ENCODE measurements at regions not wholly inside any gene's neighbourhood (a gene's known extent, or its start where the extent isn't known, plus 50 kb on each side); places are given as distances from the start of the nearest gene placed in this dataset.

- BruUV-seq (replicated peaks), result no TSS peak
- no peak overlapping the region for H3K4me3 Mint-ChIP-seq (ENCODE audit: unreplicated experiment)
- TF ChIP-seq, protein P1, sequence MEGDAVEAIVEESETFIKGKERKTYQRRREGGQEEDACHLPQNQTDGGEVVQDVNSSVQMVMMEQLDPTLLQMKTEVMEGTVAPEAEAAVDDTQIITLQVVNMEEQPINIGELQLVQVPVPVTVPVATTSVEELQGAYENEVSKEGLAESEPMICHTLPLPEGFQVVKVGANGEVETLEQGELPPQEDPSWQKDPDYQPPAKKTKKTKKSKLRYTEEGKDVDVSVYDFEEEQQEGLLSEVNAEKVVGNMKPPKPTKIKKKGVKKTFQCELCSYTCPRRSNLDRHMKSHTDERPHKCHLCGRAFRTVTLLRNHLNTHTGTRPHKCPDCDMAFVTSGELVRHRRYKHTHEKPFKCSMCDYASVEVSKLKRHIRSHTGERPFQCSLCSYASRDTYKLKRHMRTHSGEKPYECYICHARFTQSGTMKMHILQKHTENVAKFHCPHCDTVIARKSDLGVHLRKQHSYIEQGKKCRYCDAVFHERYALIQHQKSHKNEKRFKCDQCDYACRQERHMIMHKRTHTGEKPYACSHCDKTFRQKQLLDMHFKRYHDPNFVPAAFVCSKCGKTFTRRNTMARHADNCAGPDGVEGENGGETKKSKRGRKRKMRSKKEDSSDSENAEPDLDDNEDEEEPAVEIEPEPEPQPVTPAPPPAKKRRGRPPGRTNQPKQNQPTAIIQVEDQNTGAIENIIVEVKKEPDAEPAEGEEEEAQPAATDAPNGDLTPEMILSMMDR (IDR thresholded peaks at IDR 0.05; ENCODE audit: unreplicated experiment), result no peak
- H3K4me1 Mint-ChIP-seq (ENCODE audit: insufficient read depth, unreplicated experiment), result peaks cover 7% of the 10 kb centered on the region
- no peak for DNase-seq (ENCODE audit: unreplicated experiment)
- H3K36me3 Mint-ChIP-seq (ENCODE audit: insufficient read depth, unreplicated experiment), result no peaks in the 10 kb centered on the region
- intact Hi-C loops (cut with micrococcal nuclease), result no loop called here
- no peaks in the 10 kb centered on the region for H3K9me3 Mint-ChIP-seq (ENCODE audit: unreplicated experiment)
- no peak overlapping the region for H3K27ac Mint-ChIP-seq (ENCODE audit: low read depth, unreplicated experiment)
- no peaks in the 10 kb centered on the region for H3K27me3 Mint-ChIP-seq (ENCODE audit: insufficient read depth, unreplicated experiment)
- ChIA-PET POLR2A (interaction anchor here (0.7 to 1.0 kb wide), 2 partner anchors 12 to 147 kb away, joined by 3 read pairs; no protein-coding TSS in a partner anchor), CTCF (interaction anchor here (0.6 kb wide), 1 partner anchor 13 kb away, joined by 3 read pairs; no protein-coding TSS in a partner anchor)
Measured at GRCh38 chr4:108320061-108320460, 151.3 kb upstream of the LEF1 start.

GRCh38 chr4:108317377-108317776 is 148.6 kb upstream of the LEF1 start:
- H3K36me3 Mint-ChIP-seq (ENCODE audit: insufficient read depth, unreplicated experiment), result no peaks in the 10 kb centered on the region
- peaks cover 7% of the 10 kb centered on the region for H3K4me1 Mint-ChIP-seq (ENCODE audit: insufficient read depth, unreplicated experiment)
- DNase-seq (ENCODE audit: unreplicated experiment), result no peak
- POLR2A ChIA-PET, result no interaction called here
- intact Hi-C loops (cut with micrococcal nuclease), result no loop called here
- no peak overlapping the region for H3K4me3 Mint-ChIP-seq (ENCODE audit: unreplicated experiment)
- H3K27ac Mint-ChIP-seq (ENCODE audit: low read depth, unreplicated experiment), result no peak overlapping the region
- BruUV-seq (replicated peaks), result no TSS peak
- CTCF ChIA-PET, result no interaction called here
- no peaks in the 10 kb centered on the region for H3K27me3 Mint-ChIP-seq (ENCODE audit: insufficient read depth, unreplicated experiment)
- H3K9me3 Mint-ChIP-seq (ENCODE audit: unreplicated experiment), result no peaks in the 10 kb centered on the region
- TF ChIP-seq, protein P1 (IDR thresholded peaks at IDR 0.05; ENCODE audit: unreplicated experiment), result no peak

DNA sequence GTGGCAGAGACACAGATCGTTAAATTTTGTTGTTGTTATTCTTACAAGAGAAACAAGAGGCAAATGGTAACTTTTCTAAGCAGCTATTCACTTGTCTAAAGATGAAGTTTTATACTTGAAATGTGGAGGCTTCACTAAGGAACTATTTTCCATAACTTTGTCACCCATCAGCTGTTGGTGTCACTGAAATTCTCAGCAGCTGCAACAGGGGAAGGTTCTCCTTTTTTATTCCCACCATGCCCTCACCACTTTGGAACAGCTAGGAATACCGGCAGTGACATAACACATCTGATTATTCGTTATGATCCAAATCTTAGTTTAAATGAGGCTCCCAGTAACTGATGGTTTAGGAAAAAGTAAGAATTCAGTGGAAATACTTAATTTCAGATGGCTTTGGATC is 147.0 kb upstream of the LEF1 start:
- no peaks in the 10 kb centered on the region for H3K27me3 Mint-ChIP-seq (ENCODE audit: insufficient read depth, unreplicated experiment)
- TF ChIP-seq, protein P1 (IDR thresholded peaks at IDR 0.05; ENCODE audit: unreplicated experiment), result no peak
- POLR2A ChIA-PET, result no interaction called here

GRCh38 chr4:108314900-108315589 is 146.3 kb upstream of the LEF1 start:
- H3K9me3 Mint-ChIP-seq (ENCODE audit: unreplicated experiment), result no peaks in the 10 kb centered on the region
- no peak overlapping the region for H3K4me3 Mint-ChIP-seq (ENCODE audit: unreplicated experiment)
- ChIA-PET CTCF (no interaction called here), POLR2A (no interaction called here)
- peaks cover 3% of the 10 kb centered on the region for H3K4me1 Mint-ChIP-seq (ENCODE audit: insufficient read depth, unreplicated experiment)
- DNase-seq (ENCODE audit: unreplicated experiment), result no peak
- no peak overlapping the region for H3K27ac Mint-ChIP-seq (ENCODE audit: low read depth, unreplicated experiment)
- TF ChIP-seq, protein P1 (IDR thresholded peaks at IDR 0.05; ENCODE audit: unreplicated experiment), result no peak
- H3K27me3 Mint-ChIP-seq (ENCODE audit: insufficient read depth, unreplicated experiment), result no peaks in the 10 kb centered on the region
- no peaks in the 10 kb centered on the region for H3K36me3 Mint-ChIP-seq (ENCODE audit: insufficient read depth, unreplicated experiment)
- intact Hi-C loops (cut with micrococcal nuclease), result no loop called here
- BruUV-seq (replicated peaks), result no TSS peak

More for the DNA sequence above, 147.0 kb upstream of the LEF1 start:
- Mint-ChIP-seq H3K36me3 (ENCODE audit: insufficient read depth, unreplicated experiment) (no peaks in the 10 kb centered on the region), H3K4me1 (ENCODE audit: insufficient read depth, unreplicated experiment) (peaks cover 7% of the 10 kb centered on the region), H3K27ac (ENCODE audit: low read depth, unreplicated experiment) (no peak overlapping the region), H3K9me3 (ENCODE audit: unreplicated experiment) (no peaks in the 10 kb centered on the region), H3K4me3 (ENCODE audit: unreplicated experiment) (no peak overlapping the region)
- CTCF ChIA-PET, result interaction anchor here (1.0 kb wide), 1 partner anchor 10 kb away, joined by 3 read pairs; no protein-coding TSS in a partner anchor
- DNase-seq (ENCODE audit: unreplicated experiment), result no peak
- no TSS peak for BruUV-seq (replicated peaks)
- intact Hi-C loops (cut with micrococcal nuclease), result no loop called here
